Hepatocyte (in vitro differentiated cells): ENCODE measurements at regions not wholly inside any gene's neighbourhood (a gene's known extent, or its start where the extent isn't known, plus 50 kb on each side); places are given as distances from the start of the nearest gene placed in this dataset.

Experiments used
- CTCF ChIP-seq: fragments of 200-600 bp; sonication (generic); IDR thresholded peaks from 2 replicates; pipeline ENCODE4 v1.5.1; 2016; ENCODE audit warnings: antibody characterized with exemption, mild to moderate bottlenecking; ENCODE audit not compliant: poor library complexity
- EZH2 ChIP-seq: fragments of 200-600 bp; sonication (generic); IDR thresholded peaks from 2 replicates; pipeline ENCODE4 v1.6.1; 2016; ENCODE audit warnings: antibody characterized with exemption, mild to moderate bottlenecking, borderline replicate concordance

GRCh38 chr20:25856256-25856884 is 159.7 kb upstream of the ZNF337 start:
- no peak for TF ChIP-seq EZH2
- TF ChIP-seq CTCF: no peak
